Adrenal gland (tissue), 9 donors: ENCODE measurements at regions not wholly inside any gene's neighbourhood (a gene's known extent, or its start where the extent isn't known, plus 50 kb on each side); places are given as distances from the start of the nearest gene placed in this dataset.

Source experiments
- DNase-seq, 7 donors: peaks; one replicate each; pipeline ENCODE4 v3.0.0-alpha.2; 2019 to 2020
- H3K27ac ChIP-seq, 5 donors: fragments of 200-600 bp; sonication (generic) in 4 of 5; 1 replicate in 3 of 5; 2 replicates in 2 of 5; pipeline versions ENCODE4 v1.5.1 to v1.8.0; 2016 to 2020; ENCODE audit warnings: mild to moderate bottlenecking in 1 of 5
- H3K27me3 ChIP-seq: fragments of 200-600 bp; 2 replicates; pipeline ENCODE4 v1.8.0; 2021
- H3K36me3 ChIP-seq, 2 donors: fragments of 200-600 bp; replicated peaks in 1 of 2; 1 replicate in 1 of 2; 2 replicates in 1 of 2; pipeline versions ENCODE4 v1.5.1 to v1.8.0; 2018 to 2022
- H3K4me1 ChIP-seq, 2 donors: fragments of 200-600 bp; replicated peaks in 1 of 2; 1 replicate in 1 of 2; 2 replicates in 1 of 2; pipeline versions ENCODE4 v1.5.1 to v1.8.0; 2018 to 2021
- H3K4me3 ChIP-seq, 4 donors: fragments of 200-600 bp; sonication (generic) in 3 of 4; one replicate each; pipeline ENCODE4 v1.5.1; 2016 to 2018
- H3K9me3 ChIP-seq, 3 donors: fragments of 200-600 bp; sonication (generic) in 1 of 3; replicated peaks in 1 of 3; 1 replicate in 2 of 3; 2 replicates in 1 of 3; pipeline versions ENCODE4 v1.5.1 to v1.8.0; 2016 to 2021
- CTCF ChIP-seq, 6 experiments: fragments of 450-650 bp in 4 of 6; fragments of 200-600 bp in 2 of 6; sonication (generic) in 1 of 6; IDR thresholded peaks; 1 replicate in 5 of 6; 2 replicates in 1 of 6; pipeline versions ENCODE4 v1.5.1 to v1.8.0; 2016 to 2021; ENCODE audit warnings: antibody characterized with exemption in 6 of 6, mild to moderate bottlenecking in 2 of 6, moderate library complexity in 1 of 6
- POLR2A ChIP-seq, 2 donors: fragments of 450-650 bp; IDR thresholded peaks; one replicate each; pipeline ENCODE4 v1.6.1; 2017; ENCODE audit warnings: antibody characterized with exemption in 2 of 2, mild to moderate bottlenecking in 2 of 2, moderate library complexity in 1 of 2
- WGBS, 4 donors: extraction: QIAGEN DNeasy Blood & Tissue Kit in 2 of 4; methylation state at CpG; one replicate each; pipeline versions ENCODE4 v1.1.5 to v1.1.7; 2013 to 2017; 5-methylcytosine and 5-hydroxymethylcytosine counted together
- intact Hi-C, 2 donors: fragments of 100-400 bp; cut with DNase I; formaldehyde crosslinking; loops; one replicate each; pipeline versions ENCODE4 v1.14.1 to v1.15.0; 2022 to 2023
- donor health status: healthy with polysubstance abuse.
- donor health status: Bipolar disorder and iron deficiency.
- donor health status: DM: yes; HTN: yes; CAD: no.
- donor health status: DM: no; HTN: no; CAD: no.
- donor health status: DM: no; HTN: no; CAD: no.

GRCh38 chr12:115273456-115273855 is 589.5 kb upstream of the TBX3 start:
- no peak for DNase-seq
- intact Hi-C loops = no loop called here
- no peaks in the 10 kb centered on the region for H3K36me3 ChIP-seq
- H3K4me1 ChIP-seq = no peaks in the 10 kb centered on the region
- no peak overlapping the region for H3K27ac ChIP-seq
- WGBS, 4 donors = 89 to 100% (median 94%) methylated on average over 2 of the region's 2 CpGs
- no peak for TF ChIP-seq CTCF (IDR thresholded peaks at IDR 0.05)
- TF ChIP-seq POLR2A (IDR thresholded peaks at IDR 0.05) = no peak
- no peaks in the 10 kb centered on the region for H3K27me3 ChIP-seq
- H3K9me3 ChIP-seq = no peaks in the 10 kb centered on the region
- no peak overlapping the region for H3K4me3 ChIP-seq

GRCh38 chr12:115268451-115268850 is 584.5 kb upstream of the TBX3 start:
- Histone ChIP-seq H3K27me3 (no peaks in the 10 kb centered on the region), H3K9me3 (no peaks in the 10 kb centered on the region), H3K4me1 (no peaks in the 10 kb centered on the region), H3K36me3 (no peaks in the 10 kb centered on the region), H3K27ac (no peak overlapping the region), H3K4me3 (no peak overlapping the region)
- no peak for TF ChIP-seq CTCF (IDR thresholded peaks at IDR 0.05)
- no peak for TF ChIP-seq POLR2A (IDR thresholded peaks at IDR 0.05)
- 90 to 96% (median 92%) methylated on average over 4 of the region's 4 CpGs for WGBS, 4 donors
- intact Hi-C loops = no loop called here
- no peak for DNase-seq

- H3K27ac ChIP-seq = no peak overlapping the region
- 71 to 91% (median 88%) methylated on average over 1 to 3 of the region's 3 CpGs for WGBS, 4 donors
- DNase-seq = no peak
- H3K36me3 ChIP-seq = no peaks in the 10 kb centered on the region
- no peaks in the 10 kb centered on the region for H3K9me3 ChIP-seq
- no peak for TF ChIP-seq CTCF (IDR thresholded peaks at IDR 0.05)
- TF ChIP-seq POLR2A (IDR thresholded peaks at IDR 0.05) = no peak
- no peak overlapping the region for H3K4me3 ChIP-seq
- intact Hi-C loops = no loop called here
- no peaks in the 10 kb centered on the region for H3K27me3 ChIP-seq
- no peaks in the 10 kb centered on the region for H3K4me1 ChIP-seq
These were observed 583.9 kb upstream of the TBX3 start for GRCh38 chr12:115267891-115268290.

- H3K27me3 ChIP-seq = no peaks in the 10 kb centered on the region
- no peak overlapping the region for H3K4me3 ChIP-seq
- H3K27ac ChIP-seq = no peak overlapping the region
- DNase-seq = peak in 1 of 7 donors; percentile 50
- no peaks in the 10 kb centered on the region for H3K36me3 ChIP-seq
- H3K4me1 ChIP-seq = no peaks in the 10 kb centered on the region
- 70 to 87% (median 82%) methylated on average over 2 to 3 of the region's 3 CpGs for WGBS, 4 donors
- intact Hi-C loops = no loop called here
- H3K9me3 ChIP-seq = no peaks in the 10 kb centered on the region
- TF ChIP-seq POLR2A (IDR thresholded peaks at IDR 0.05) (no peak), CTCF (IDR thresholded peaks at IDR 0.05) (no peak)
These were observed 583.5 kb upstream of the TBX3 start for GRCh38 chr12:115267464-115267863.
